Mesodermal cell (in vitro differentiated cells): ENCODE measurements at regions not wholly inside any gene's neighbourhood (a gene's known extent, or its start where the extent isn't known, plus 50 kb on each side); places are given as distances from the start of the nearest gene placed in this dataset.

Experiments used
- H3K27ac ChIP-seq: 2 replicates; pipeline ENCODE4 v1.7.0; 2013; ENCODE audit warnings: mild to moderate bottlenecking, low read depth, low read length, moderate library complexity; ENCODE audit not compliant: severe bottlenecking
- H3K36me3 ChIP-seq: 2 replicates; pipeline ENCODE4 v1.7.1; 2013; ENCODE audit warnings: mild to moderate bottlenecking, low read length, moderate library complexity; ENCODE audit not compliant: control insufficient read depth, insufficient read depth
- H3K4me1 ChIP-seq: one replicate; pipeline ENCODE4 v1.7.1; 2013; ENCODE audit warnings: mild to moderate bottlenecking, low read length; ENCODE audit not compliant: insufficient read depth, control insufficient read depth, poor library complexity, severe bottlenecking
- H3K4me3 ChIP-seq: 2 replicates; pipeline ENCODE4 v1.7.0; 2013; ENCODE audit warnings: low read length, control low read depth, mild to moderate bottlenecking; ENCODE audit not compliant: insufficient read depth, poor library complexity, severe bottlenecking; ENCODE audit errors: extremely low read depth
- H3K9me3 ChIP-seq: 2 replicates; pipeline ENCODE4 v1.7.1; 2013; ENCODE audit warnings: mild to moderate bottlenecking, low read length, moderate library complexity; ENCODE audit not compliant: control insufficient read depth
- WGBS, 2 experiments: methylation state at CpG; one replicate each; pipeline ENCODE4 v1.1.5; 2013; ENCODE audit warnings: missing lambda C conversion rate in 2 of 2; ENCODE audit not compliant: insufficient coverage in 2 of 2; 5-methylcytosine and 5-hydroxymethylcytosine counted together

GRCh38 chr2:175323162-175323561, 141.7 kb upstream of the ATP5MC3 start:
- Histone ChIP-seq H3K4me1 (no peaks in the 10 kb centered on the region), H3K4me3 (no peak overlapping the region), H3K9me3 (no peaks in the 10 kb centered on the region), H3K27ac (no peak overlapping the region), H3K36me3 (no peaks in the 10 kb centered on the region)
- 54 to 80% methylated on average over 1 to 2 of the region's 4 CpGs for WGBS, 2 experiments

GRCh38 chr2:175318542-175318941, 137.0 kb upstream of the ATP5MC3 start:
- no peak overlapping the region for H3K4me3 ChIP-seq
- no peaks in the 10 kb centered on the region for H3K9me3 ChIP-seq
- no peak overlapping the region for H3K27ac ChIP-seq
- no peaks in the 10 kb centered on the region for H3K4me1 ChIP-seq
- no peaks in the 10 kb centered on the region for H3K36me3 ChIP-seq
- 55 to 75% methylated on average over 1 of the region's 2 CpGs for WGBS, 2 experiments

- no peaks in the 10 kb centered on the region for H3K4me1 ChIP-seq
- no peak overlapping the region for H3K27ac ChIP-seq
- no peaks in the 10 kb centered on the region for H3K36me3 ChIP-seq
- WGBS, 2 experiments = no CpG with 5 or more reads among the region's 2 CpGs
- no peaks in the 10 kb centered on the region for H3K9me3 ChIP-seq
- H3K4me3 ChIP-seq = no peak overlapping the region
Measured at GRCh38 chr2:175317751-175318150, 136.2 kb upstream of the ATP5MC3 start.

GRCh38 chr2:175312137-175312536, 130.6 kb upstream of the ATP5MC3 start:
- Histone ChIP-seq H3K36me3 (no peaks in the 10 kb centered on the region), H3K4me3 (no peak overlapping the region), H3K9me3 (no peaks in the 10 kb centered on the region), H3K4me1 (peaks cover 8% of the 10 kb centered on the region), H3K27ac (no peak overlapping the region)
- WGBS, 2 experiments = 89 to 100% methylated on average over 1 of the region's 2 CpGs

DNA sequence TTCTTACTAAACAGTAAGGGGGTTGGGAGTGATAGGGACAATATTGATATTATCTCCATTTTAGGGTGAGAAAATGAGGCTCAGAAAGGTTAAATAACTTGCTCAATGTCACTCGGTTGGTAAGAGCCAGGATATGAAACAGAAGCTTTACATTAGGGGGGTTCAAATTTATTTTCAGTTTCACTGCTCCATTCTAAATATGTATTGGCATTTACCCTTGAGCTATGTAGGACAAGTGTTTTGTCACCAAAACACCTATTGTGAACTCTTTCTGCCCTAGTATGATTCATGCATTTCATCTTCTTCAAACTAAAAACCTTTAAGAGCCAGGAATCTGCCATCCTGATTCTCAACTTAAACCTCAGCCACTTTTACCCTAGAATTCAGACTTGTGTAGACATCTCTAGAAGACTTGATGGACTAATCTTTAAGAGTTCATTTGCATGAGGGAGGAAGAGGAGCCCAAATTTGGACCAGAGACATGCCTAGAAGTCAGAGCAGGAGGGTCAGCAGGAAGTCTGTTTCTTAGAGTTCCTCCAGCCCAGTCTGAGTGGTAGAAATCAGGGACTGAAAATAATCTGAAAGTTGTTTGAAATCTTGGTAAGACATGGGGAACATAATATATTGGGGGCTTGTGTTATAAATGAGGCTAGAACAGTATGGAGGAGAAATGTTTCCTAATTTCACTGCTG, 129.4 kb upstream of the ATP5MC3 start:
- Histone ChIP-seq H3K36me3 (no peaks in the 10 kb centered on the region), H3K4me3 (no peak overlapping the region), H3K27ac (no peak overlapping the region), H3K4me1 (peaks cover 8% of the 10 kb centered on the region), H3K9me3 (no peaks in the 10 kb centered on the region)
- 83% methylated on average over 1 of the region's 1 CpG; no CpG with 5 or more reads in 1 of the 2 experiments for WGBS, 2 experiments

- H3K4me1 ChIP-seq = peaks cover 8% of the 10 kb centered on the region
- no peaks in the 10 kb centered on the region for H3K36me3 ChIP-seq
- H3K4me3 ChIP-seq = no peak overlapping the region
- 39 to 61% methylated on average over 2 of the region's 3 CpGs for WGBS, 2 experiments
- no peak overlapping the region for H3K27ac ChIP-seq
- no peaks in the 10 kb centered on the region for H3K9me3 ChIP-seq
Measured at GRCh38 chr2:175309799-175310198, 128.3 kb upstream of the ATP5MC3 start.

- H3K36me3 ChIP-seq = no peaks in the 10 kb centered on the region
- 91 to 100% methylated on average over 1 of the region's 4 CpGs for WGBS, 2 experiments
- no peaks in the 10 kb centered on the region for H3K9me3 ChIP-seq
- H3K4me3 ChIP-seq = no peak overlapping the region
- H3K4me1 ChIP-seq = peaks cover 8% of the 10 kb centered on the region
- H3K27ac ChIP-seq = no peak overlapping the region
Measured at GRCh38 chr2:175308005-175308404, 126.5 kb upstream of the ATP5MC3 start.

- Histone ChIP-seq H3K27ac (no peak overlapping the region), H3K4me1 (no peaks in the 10 kb centered on the region)
- WGBS, 2 experiments = 100% methylated on average over 2 of the region's 2 CpGs
Measured at GRCh38 chr2:175304541-175304940, 123.0 kb upstream of the ATP5MC3 start.

DNA sequence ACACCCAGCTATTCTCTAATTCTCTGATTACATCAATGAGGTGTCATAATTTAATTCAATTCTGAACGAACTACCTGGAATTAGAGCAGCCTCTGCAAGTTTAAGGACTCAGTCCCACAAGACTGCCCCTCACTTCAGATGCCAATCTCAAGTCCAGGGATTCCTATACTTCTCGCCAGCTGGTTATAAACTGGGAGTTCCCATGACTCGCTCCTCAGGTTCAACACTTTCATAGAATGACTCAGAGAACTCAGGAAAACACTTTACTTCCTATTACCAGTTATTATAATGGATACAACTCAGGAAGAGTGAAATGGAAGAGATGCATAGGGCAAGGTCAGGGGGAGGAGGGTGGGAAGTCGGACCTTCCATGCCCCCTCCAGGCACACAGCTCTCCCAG, 112.3 kb upstream of the ATP5MC3 start:
- H3K4me1 ChIP-seq = no peaks in the 10 kb centered on the region
- no peak overlapping the region for H3K4me3 ChIP-seq
- no peaks in the 10 kb centered on the region for H3K36me3 ChIP-seq
- WGBS, 2 experiments = 45 to 70% methylated on average over 1 of the region's 4 CpGs
- no peak overlapping the region for H3K27ac ChIP-seq
- no peaks in the 10 kb centered on the region for H3K9me3 ChIP-seq

More at GRCh38 chr2:175304541-175304940, 123.0 kb upstream of the ATP5MC3 start:
- no peaks in the 10 kb centered on the region for H3K36me3 ChIP-seq
- no peaks in the 10 kb centered on the region for H3K9me3 ChIP-seq
- no peak overlapping the region for H3K4me3 ChIP-seq

- Histone ChIP-seq H3K4me1 (no peaks in the 10 kb centered on the region), H3K9me3 (no peaks in the 10 kb centered on the region), H3K27ac (no peak overlapping the region), H3K36me3 (no peaks in the 10 kb centered on the region), H3K4me3 (no peak overlapping the region)
- 88 to 90% methylated on average over 2 of the region's 3 CpGs for whole genome bisulfite sequencing, 2 experiments
Measured at GRCh38 chr2:175293195-175293594, 111.7 kb upstream of the ATP5MC3 start.

DNA sequence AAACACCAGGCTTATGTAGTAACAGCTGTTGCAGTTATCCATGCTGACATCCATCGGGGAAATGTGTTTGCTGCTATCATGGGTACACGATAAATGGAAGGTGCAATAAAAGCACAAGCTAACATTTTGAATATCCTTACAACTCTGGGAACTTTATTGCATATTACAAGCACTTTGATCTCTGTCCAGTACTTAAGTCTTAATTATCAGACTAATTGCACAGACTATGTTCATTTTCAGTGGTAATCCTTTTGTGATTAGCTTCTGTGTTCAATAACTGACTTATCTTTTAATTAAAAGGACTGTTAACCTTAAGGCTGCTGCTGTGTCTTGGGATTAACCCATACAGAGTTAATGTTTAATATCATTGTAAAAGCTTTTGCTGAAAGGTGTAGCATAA, 101.4 kb upstream of the ATP5MC3 start:
- Histone ChIP-seq H3K9me3 (no peaks in the 10 kb centered on the region), H3K27ac (no peak overlapping the region)
- WGBS, 2 experiments = 80 to 100% methylated on average over 1 to 2 of the region's 2 CpGs

More for the DNA sequence above, 101.4 kb upstream of the ATP5MC3 start:
- no peak overlapping the region for H3K4me3 ChIP-seq
- H3K4me1 ChIP-seq = no peaks in the 10 kb centered on the region
- no peaks in the 10 kb centered on the region for H3K36me3 ChIP-seq
